HL-60 (cell line): ENCODE measurements at regions not wholly inside any gene's neighbourhood (a gene's known extent, or its start where the extent isn't known, plus 50 kb on each side); places are given as distances from the start of the nearest gene placed in this dataset.

Experiments used
- DNase-seq, 2 experiments: peaks; one replicate each; pipeline ENCODE4 v3.0.0-alpha.2; 2010 to 2020; ENCODE audit warnings: low read depth in 1 of 2, low spot score in 1 of 2
- H3K27ac ChIP-seq: fragments of 250-450 bp; sonication (Bioruptor Pico); replicated peaks from 2 replicates; pipeline ENCODE4 v1.5.1; 2020; ENCODE audit warnings: mild to moderate bottlenecking, moderate library complexity
- H3K27me3 ChIP-seq: fragments of 250-450 bp; sonication (Bioruptor Pico); 2 replicates; pipeline ENCODE4 v1.5.1; 2021; ENCODE audit warnings: mild to moderate bottlenecking, moderate library complexity; ENCODE audit not compliant: insufficient read depth, poor library complexity, severe bottlenecking
- H3K4me3 ChIP-seq: replicated peaks from 2 replicates; pipeline ENCODE4 v1.5.1; 2011; ENCODE audit warnings: mild to moderate bottlenecking, control low read depth, low read length; ENCODE audit not compliant: insufficient read depth
- CTCF ChIP-seq: IDR thresholded peaks from one replicate; pipeline ENCODE4 v1.5.1; 2011; ENCODE audit warnings: low read length, control low read depth, inconsistent platforms; ENCODE audit not compliant: insufficient read depth
- GABPA ChIP-seq: IDR thresholded peaks from 2 replicates; pipeline ENCODE4 v1.6.1; 2012; ENCODE audit warnings: low read depth
- POLR2AphosphoS5 ChIP-seq: IDR thresholded peaks from 2 replicates; pipeline ENCODE4 v1.6.1; 2012; ENCODE audit warnings: low read depth
- SPI1 ChIP-seq: IDR thresholded peaks from 2 replicates; pipeline ENCODE4 v1.6.1; 2012; ENCODE audit warnings: low read depth, mild to moderate bottlenecking, borderline replicate concordance
- TF ChIP-seq, protein P1 (sequence below): IDR thresholded peaks from 2 replicates; pipeline ENCODE4 v1.6.1; 2012; ENCODE audit warnings: low read depth; ENCODE audit not compliant: insufficient replicate concordance

DNA sequence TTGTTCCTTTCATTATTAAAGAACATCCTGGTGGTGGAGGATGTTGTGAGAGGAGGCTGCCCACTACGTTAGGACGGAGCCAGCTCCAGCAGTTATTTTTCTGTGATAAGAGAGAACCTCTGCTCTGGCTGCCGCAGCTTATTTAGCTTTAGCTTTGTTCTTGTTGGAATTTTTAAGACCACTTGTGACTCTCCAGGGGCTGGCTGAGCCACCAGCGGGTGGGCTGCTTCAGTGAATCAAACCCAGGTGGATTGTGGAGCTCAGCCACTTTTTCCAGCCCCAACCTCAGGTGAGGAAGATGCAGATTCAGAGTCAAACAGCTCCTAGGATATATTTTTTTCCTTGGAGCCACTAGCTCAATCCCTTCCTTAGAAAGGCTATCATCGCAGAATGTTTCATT lies 83.1 kb upstream of the CTTNBP2NL start:
- Histone ChIP-seq H3K27me3 (no peaks in the 10 kb centered on the region), H3K27ac (no peak overlapping the region), H3K4me3 (no peak overlapping the region)
- TF ChIP-seq GABPA (no peak), SPI1 (no peak), POLR2AphosphoS5 (no peak), CTCF (no peak)
- TF ChIP-seq, protein P1, sequence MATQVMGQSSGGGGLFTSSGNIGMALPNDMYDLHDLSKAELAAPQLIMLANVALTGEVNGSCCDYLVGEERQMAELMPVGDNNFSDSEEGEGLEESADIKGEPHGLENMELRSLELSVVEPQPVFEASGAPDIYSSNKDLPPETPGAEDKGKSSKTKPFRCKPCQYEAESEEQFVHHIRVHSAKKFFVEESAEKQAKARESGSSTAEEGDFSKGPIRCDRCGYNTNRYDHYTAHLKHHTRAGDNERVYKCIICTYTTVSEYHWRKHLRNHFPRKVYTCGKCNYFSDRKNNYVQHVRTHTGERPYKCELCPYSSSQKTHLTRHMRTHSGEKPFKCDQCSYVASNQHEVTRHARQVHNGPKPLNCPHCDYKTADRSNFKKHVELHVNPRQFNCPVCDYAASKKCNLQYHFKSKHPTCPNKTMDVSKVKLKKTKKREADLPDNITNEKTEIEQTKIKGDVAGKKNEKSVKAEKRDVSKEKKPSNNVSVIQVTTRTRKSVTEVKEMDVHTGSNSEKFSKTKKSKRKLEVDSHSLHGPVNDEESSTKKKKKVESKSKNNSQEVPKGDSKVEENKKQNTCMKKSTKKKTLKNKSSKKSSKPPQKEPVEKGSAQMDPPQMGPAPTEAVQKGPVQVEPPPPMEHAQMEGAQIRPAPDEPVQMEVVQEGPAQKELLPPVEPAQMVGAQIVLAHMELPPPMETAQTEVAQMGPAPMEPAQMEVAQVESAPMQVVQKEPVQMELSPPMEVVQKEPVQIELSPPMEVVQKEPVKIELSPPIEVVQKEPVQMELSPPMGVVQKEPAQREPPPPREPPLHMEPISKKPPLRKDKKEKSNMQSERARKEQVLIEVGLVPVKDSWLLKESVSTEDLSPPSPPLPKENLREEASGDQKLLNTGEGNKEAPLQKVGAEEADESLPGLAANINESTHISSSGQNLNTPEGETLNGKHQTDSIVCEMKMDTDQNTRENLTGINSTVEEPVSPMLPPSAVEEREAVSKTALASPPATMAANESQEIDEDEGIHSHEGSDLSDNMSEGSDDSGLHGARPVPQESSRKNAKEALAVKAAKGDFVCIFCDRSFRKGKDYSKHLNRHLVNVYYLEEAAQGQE = no peak
- DNase-seq = no peak

DNA sequence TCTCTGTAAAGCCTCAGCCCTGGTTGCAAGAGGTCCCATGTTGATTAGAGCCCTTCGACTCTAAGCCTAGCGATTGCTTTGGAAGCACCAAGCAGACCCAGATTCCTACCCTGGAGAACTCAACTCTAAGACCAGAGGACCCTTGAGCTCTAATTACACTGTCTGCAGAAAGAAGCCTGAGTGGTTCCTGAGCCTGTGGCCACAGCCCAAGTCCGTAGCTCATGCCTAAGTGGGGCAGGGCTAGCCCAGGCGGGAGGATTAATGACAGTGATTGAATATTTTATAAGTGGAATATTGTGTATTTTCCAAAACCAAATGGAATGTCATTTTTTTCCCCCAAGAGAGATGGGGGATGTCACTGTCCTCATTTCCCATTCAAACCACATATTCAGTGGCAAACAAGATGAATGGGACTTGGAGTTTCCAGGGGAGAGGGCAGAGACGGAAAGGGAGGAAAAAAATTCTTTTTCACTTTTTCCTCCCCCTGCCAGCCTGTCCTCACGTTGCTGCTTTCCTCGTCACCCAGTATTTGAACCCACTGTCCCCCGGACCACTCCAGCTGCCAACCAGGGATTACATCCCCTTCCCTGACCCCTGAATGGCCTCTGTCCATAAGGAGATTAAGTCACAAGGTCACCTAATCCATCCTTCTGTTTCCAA lies 79.6 kb upstream of the CTTNBP2NL start:
- no peak overlapping the region for H3K27ac ChIP-seq
- no peaks in the 10 kb centered on the region for H3K27me3 ChIP-seq
- no peak for DNase-seq
- H3K4me3 ChIP-seq = no peak overlapping the region
- no peak for TF ChIP-seq GABPA
- no peak for TF ChIP-seq POLR2AphosphoS5
- TF ChIP-seq, protein P1 = no peak
- TF ChIP-seq CTCF = no peak
- no peak for TF ChIP-seq SPI1

- no peak for DNase-seq
- H3K27me3 ChIP-seq = no peaks in the 10 kb centered on the region
Observed at GRCh38 chr1:112317140-112317539, 78.9 kb upstream of the CTTNBP2NL start.

More at GRCh38 chr1:112317140-112317539, 78.9 kb upstream of the CTTNBP2NL start:
- H3K27ac ChIP-seq = no peak overlapping the region
- TF ChIP-seq CTCF = no peak
- no peak for TF ChIP-seq POLR2AphosphoS5
- TF ChIP-seq SPI1 = no peak
- TF ChIP-seq, protein P1 = no peak
- TF ChIP-seq GABPA = no peak
- H3K4me3 ChIP-seq = no peak overlapping the region
